Posterior cingulate gyrus (tissue), 11 donors: ENCODE measurements at regions not wholly inside any gene's neighbourhood (a gene's known extent, or its start where the extent isn't known, plus 50 kb on each side); places are given as distances from the start of the nearest gene placed in this dataset.

Experiments
- DNase-seq, 10 donors: peaks; one replicate each; pipeline versions ENCODE4 v3.0.0 to v3.0.0-alpha.2; 2020 to 2021; ENCODE audit warnings: mixed read lengths in 3 of 10
- intact Hi-C: fragments of 100-400 bp; cut with DNase I; formaldehyde crosslinking; loops from one replicate; pipeline ENCODE4 v1.15.1; 2023

DNA sequence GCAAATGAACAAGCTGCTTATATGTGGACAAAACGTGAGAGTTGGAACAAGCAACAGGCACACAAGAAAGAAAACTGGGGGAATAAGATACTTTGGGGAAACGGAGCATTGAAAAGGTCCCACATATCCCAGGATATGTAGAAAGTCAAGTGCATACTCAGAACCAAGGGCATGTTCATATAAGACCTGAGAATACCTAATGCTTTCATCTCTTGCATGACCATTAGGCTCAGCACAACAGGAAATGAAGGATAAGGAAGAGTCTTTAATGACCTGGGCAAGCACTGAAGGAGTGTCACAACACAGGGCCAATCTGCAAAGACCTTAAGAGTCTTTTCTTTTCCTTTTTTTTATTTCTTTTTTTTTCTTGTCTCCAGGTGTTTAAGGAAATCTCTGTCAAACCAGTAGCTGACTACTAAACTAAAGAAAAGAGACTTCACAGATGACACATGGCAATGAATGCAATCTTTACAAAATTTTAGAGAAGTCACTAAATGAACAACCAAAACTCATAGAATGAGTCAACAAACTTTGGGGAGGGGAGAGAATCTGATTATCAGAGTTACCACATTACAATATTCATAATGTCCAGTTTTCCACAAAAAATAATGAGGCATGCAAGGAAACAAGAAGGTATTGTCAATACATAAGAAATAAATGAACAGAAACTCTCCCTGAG, 67.9 kb upstream of the STK26 start:
- intact Hi-C loops: no loop called here
- DNase-seq: no peak

DNA sequence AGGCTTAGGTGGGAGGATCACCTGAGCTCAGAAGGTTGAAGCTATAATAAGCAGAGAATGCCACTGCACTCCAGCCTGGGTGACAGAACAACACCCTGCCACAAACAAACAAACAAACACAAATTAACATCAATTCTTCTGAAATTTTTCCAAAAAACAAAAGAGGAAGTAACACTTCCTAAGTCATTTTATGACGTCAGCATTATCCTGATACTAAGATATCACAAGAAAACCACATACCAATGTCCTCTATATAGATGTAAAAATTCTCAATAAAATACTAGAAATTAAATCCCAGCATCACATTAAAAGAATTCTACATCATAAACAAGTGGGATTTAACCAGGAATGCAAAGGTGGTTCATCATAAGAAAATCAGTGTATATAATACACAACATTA, 64.4 kb upstream of the STK26 start:
- DNase-seq: no peak
- intact Hi-C loops: no loop called here

DNA sequence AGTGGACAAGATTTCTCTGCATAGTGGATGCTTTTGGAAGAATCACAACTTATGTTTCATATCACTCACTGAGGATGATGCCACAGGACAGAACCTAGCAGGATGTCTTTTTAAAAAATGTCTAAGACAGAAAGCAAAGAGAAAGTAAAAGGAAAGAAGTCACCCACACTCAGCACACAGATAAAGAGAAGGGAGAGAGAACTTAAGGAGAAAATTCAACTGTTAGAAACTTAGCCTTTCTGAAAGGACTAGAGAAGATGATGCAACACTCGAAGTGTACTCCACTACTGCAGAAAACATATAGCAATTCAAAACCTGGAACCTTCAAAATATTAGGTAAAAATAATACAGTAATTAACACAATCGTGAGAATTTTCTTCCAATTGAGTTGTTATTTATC, 52.8 kb upstream of the STK26 start:
- no peak for DNase-seq

More for the DNA sequence above, 52.8 kb upstream of the STK26 start:
- intact Hi-C loops: no loop called here
